ENCODE measurements at regions not wholly inside any gene's neighbourhood (a gene's known extent, or its start where the extent isn't known, plus 50 kb on each side); places are given as distances from the start of the nearest gene placed in this dataset.

DNA sequence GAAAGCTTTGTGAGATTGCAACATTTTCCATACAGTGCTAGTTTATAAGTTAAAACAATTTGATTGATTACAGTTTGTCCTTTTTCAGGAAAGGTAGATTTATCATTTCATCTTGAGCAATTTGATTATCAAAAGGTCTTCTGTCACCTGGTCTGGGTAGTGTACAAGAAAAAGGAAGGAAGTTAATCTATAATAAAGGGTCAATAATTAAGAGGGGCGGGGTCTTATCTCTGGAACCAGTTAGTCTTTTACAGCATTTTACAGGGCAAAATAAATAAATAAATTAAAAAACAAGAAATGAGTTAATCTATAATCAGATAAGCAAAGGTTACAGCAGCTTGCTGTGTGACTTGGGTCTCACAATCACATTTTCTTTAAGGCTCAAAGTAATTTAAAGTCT is 277.8 kb upstream of the GYPC start:
- Mint-ChIP-seq H3K27ac (ENCODE audit: unreplicated experiment) (no peak overlapping the region), H3K4me1 (ENCODE audit: unreplicated experiment) (no peaks in the 10 kb centered on the region), H3K4me3 (ENCODE audit: unreplicated experiment) (no peak overlapping the region), H3K9me3 (ENCODE audit: unreplicated experiment) (peaks cover 6% of the 10 kb centered on the region), H3K27me3 (ENCODE audit: unreplicated experiment) (peaks cover 3% of the 10 kb centered on the region), H3K36me3 (ENCODE audit: unreplicated experiment) (no peaks in the 10 kb centered on the region)
- no peak for DNase-seq (ENCODE audit: extremely low spot score, unreplicated experiment)
- TF ChIP-seq, protein P1, sequence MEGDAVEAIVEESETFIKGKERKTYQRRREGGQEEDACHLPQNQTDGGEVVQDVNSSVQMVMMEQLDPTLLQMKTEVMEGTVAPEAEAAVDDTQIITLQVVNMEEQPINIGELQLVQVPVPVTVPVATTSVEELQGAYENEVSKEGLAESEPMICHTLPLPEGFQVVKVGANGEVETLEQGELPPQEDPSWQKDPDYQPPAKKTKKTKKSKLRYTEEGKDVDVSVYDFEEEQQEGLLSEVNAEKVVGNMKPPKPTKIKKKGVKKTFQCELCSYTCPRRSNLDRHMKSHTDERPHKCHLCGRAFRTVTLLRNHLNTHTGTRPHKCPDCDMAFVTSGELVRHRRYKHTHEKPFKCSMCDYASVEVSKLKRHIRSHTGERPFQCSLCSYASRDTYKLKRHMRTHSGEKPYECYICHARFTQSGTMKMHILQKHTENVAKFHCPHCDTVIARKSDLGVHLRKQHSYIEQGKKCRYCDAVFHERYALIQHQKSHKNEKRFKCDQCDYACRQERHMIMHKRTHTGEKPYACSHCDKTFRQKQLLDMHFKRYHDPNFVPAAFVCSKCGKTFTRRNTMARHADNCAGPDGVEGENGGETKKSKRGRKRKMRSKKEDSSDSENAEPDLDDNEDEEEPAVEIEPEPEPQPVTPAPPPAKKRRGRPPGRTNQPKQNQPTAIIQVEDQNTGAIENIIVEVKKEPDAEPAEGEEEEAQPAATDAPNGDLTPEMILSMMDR (IDR thresholded peaks at IDR 0.05): no peak

GRCh38 chr2:126381091-126381490 is 274.9 kb upstream of the GYPC start:
- peaks cover 3% of the 10 kb centered on the region for H3K27me3 Mint-ChIP-seq (ENCODE audit: unreplicated experiment)
- TF ChIP-seq, protein P1 (IDR thresholded peaks at IDR 0.05): no peak
- H3K4me3 Mint-ChIP-seq (ENCODE audit: unreplicated experiment): no peak overlapping the region
- DNase-seq (ENCODE audit: extremely low spot score, unreplicated experiment): no peak
- no peaks in the 10 kb centered on the region for H3K4me1 Mint-ChIP-seq (ENCODE audit: unreplicated experiment)
- H3K9me3 Mint-ChIP-seq (ENCODE audit: unreplicated experiment): peaks cover 8% of the 10 kb centered on the region
- no peaks in the 10 kb centered on the region for H3K36me3 Mint-ChIP-seq (ENCODE audit: unreplicated experiment)
- H3K27ac Mint-ChIP-seq (ENCODE audit: unreplicated experiment): no peak overlapping the region

- no peak overlapping the region for H3K4me3 Mint-ChIP-seq (ENCODE audit: unreplicated experiment)
- no peaks in the 10 kb centered on the region for H3K4me1 Mint-ChIP-seq (ENCODE audit: unreplicated experiment)
- no peak for DNase-seq (ENCODE audit: extremely low spot score, unreplicated experiment)
- H3K9me3 Mint-ChIP-seq (ENCODE audit: unreplicated experiment): peaks cover 20% of the 10 kb centered on the region
- peaks cover 2% of the 10 kb centered on the region for H3K27me3 Mint-ChIP-seq (ENCODE audit: unreplicated experiment)
- H3K36me3 Mint-ChIP-seq (ENCODE audit: unreplicated experiment): no peaks in the 10 kb centered on the region
- TF ChIP-seq, protein P1 (IDR thresholded peaks at IDR 0.05): no peak
- H3K27ac Mint-ChIP-seq (ENCODE audit: unreplicated experiment): no peak overlapping the region
Measured at GRCh38 chr2:126382998-126383397, 273.0 kb upstream of the GYPC start.

DNA sequence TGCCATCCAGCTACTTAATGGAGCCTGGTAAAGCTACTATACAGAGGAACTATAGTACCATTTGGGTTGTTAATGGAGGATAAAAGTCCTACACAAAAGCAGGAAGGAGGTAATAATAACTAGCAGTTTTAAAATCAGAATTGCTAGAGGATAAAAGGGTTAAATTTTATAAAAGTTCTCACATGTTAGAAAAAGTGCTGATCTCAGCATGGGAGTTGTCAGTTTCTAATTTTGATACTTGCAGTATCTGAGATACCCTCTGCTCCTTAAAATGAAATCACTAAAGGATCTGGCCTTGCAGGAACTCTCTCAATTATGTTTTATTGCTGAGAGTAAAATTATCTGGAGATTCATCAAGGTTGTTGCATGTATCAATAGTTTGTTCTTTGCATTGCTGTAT is 272.2 kb upstream of the GYPC start:
- Mint-ChIP-seq H3K27me3 (ENCODE audit: unreplicated experiment) (no peaks in the 10 kb centered on the region), H3K4me3 (ENCODE audit: unreplicated experiment) (no peak overlapping the region), H3K4me1 (ENCODE audit: unreplicated experiment) (no peaks in the 10 kb centered on the region), H3K9me3 (ENCODE audit: unreplicated experiment) (peaks cover 20% of the 10 kb centered on the region), H3K27ac (ENCODE audit: unreplicated experiment) (no peak overlapping the region), H3K36me3 (ENCODE audit: unreplicated experiment) (no peaks in the 10 kb centered on the region)
- no peak for DNase-seq (ENCODE audit: extremely low spot score, unreplicated experiment)
- TF ChIP-seq, protein P1 (IDR thresholded peaks at IDR 0.05): no peak

DNA sequence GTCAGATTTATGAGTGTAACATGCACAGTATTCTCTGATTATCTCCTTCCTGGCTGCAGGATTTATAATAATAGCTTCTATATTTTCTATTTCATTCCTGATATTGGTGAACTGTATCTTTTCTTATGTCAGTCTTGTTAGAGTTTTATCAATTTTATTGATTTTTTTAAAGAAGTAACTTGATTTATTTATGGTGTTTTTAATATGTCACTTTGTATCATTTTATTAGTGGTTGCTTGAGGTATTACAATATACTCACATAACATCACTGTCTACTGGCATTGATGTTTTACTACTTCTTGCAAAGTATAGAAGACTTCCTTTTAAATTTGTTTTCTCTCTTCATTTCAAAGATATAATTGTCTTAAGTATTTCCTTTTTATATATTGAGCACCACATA is 270.5 kb upstream of the GYPC start:
- DNase-seq (ENCODE audit: extremely low spot score, unreplicated experiment): no peak
- H3K27ac Mint-ChIP-seq (ENCODE audit: unreplicated experiment): no peak overlapping the region
- H3K4me3 Mint-ChIP-seq (ENCODE audit: unreplicated experiment): no peak overlapping the region
- no peaks in the 10 kb centered on the region for H3K36me3 Mint-ChIP-seq (ENCODE audit: unreplicated experiment)
- no peaks in the 10 kb centered on the region for H3K27me3 Mint-ChIP-seq (ENCODE audit: unreplicated experiment)
- no peaks in the 10 kb centered on the region for H3K4me1 Mint-ChIP-seq (ENCODE audit: unreplicated experiment)
- H3K9me3 Mint-ChIP-seq (ENCODE audit: unreplicated experiment): peaks cover 20% of the 10 kb centered on the region
- TF ChIP-seq, protein P1 (IDR thresholded peaks at IDR 0.05): no peak

Data from osteocyte (in vitro differentiated cells).